ENCODE measurements at regions not wholly inside any gene's neighbourhood (a gene's known extent, or its start where the extent isn't known, plus 50 kb on each side); places are given as distances from the start of the nearest gene placed in this dataset.
"Not testable (repeated sequence)": the region's sequence is repeated elsewhere in the genome, so short reads cannot be mapped to it uniquely, and the experiment has no call there.

DNA sequence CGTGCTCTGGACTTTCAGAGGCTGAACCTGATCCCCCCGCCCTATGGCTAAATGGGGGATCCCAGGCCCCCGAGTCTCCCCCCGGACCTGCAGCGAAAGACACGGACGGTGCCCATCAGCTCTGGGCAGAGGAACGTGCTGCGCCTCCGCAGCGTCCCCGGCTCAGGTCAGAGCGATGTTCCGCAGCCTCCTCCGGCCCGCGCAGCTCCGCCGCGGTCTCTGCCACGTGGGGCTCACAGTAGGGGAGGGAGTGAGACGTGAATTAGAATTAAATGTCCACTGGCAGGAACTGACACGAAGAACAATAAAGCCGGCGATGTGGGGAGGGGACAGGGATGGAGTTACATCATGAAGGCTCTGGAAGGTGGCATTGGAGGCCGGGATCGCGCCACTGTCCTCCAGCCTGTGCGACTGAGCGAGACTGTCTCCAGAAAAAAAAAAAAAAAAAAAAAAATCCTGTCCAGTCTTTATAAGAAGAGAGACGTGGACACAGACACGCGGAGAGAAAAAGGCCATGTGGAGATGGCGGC lies 4053.0 kb upstream of the TPTE start:
- H3K9ac ChIP-seq (ENCODE audit: low read length in 3 of 3); DNase-seq; intact Hi-C loops (cut with DNase I); H3K4me3 ChIP-seq (ENCODE audit: low read length in 3 of 3); FAIRE-seq; H3K36me3 ChIP-seq (ENCODE audit: control insufficient read depth in 2 of 3, insufficient read depth in 3 of 3, low read length in 3 of 3); H3K27me3 ChIP-seq (ENCODE audit: control insufficient read depth, insufficient read depth, low read length); H3K27ac ChIP-seq (ENCODE audit: low read depth in 2 of 2, low read length in 2 of 2); H3K4me1 ChIP-seq (ENCODE audit: control insufficient read depth in 2 of 3, insufficient read depth in 2 of 3, low read depth in 1 of 3, low read length in 3 of 3); H3K9me3 ChIP-seq (ENCODE audit: control insufficient read depth in 2 of 3, insufficient read depth in 1 of 3, low read length in 3 of 3): not testable (repeated sequence)

DNA sequence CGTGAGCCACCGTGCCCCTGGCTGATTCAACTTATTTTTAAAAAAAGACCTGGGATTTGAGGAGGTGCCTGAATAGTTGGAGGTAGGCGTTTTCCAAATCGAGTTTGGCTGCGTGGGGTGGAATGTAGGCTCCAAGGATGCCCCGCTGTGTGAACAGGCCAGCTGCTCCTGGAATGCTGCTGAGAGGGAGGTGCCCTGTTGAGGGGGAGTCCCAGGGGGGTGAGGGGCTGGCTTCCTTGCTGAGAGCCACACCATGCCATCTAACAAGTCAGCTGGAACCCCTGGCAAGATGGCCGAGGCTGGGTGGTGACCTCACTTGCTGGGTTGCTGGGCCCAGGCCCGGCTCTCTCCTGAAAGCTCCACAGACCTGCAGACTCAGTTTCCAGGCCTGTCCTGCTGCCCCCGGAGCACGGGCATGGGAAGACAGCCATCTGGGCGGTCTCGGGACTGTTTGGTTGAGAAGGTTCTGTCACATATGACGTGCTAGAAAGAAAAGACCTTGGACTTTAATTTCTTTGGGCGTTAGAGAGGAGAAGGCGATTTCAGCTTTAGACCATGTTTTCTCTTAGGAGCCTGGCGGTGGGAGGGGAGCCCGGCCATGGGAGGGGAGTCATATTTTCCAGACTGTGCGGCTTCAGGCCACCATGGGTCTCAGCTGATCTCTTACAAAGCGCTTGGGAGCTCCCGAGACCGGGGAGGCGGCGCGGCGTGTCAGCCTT lies 4047.0 kb upstream of the TPTE start:
- intact Hi-C loops (cut with DNase I); H3K27ac ChIP-seq (ENCODE audit: low read depth in 2 of 2, low read length in 2 of 2); H3K27me3 ChIP-seq (ENCODE audit: control insufficient read depth, insufficient read depth, low read length); H3K9me3 ChIP-seq (ENCODE audit: control insufficient read depth in 2 of 3, insufficient read depth in 1 of 3, low read length in 3 of 3); DNase-seq; FAIRE-seq; H3K4me1 ChIP-seq (ENCODE audit: control insufficient read depth in 2 of 3, insufficient read depth in 2 of 3, low read depth in 1 of 3, low read length in 3 of 3); H3K36me3 ChIP-seq (ENCODE audit: control insufficient read depth in 2 of 3, insufficient read depth in 3 of 3, low read length in 3 of 3); H3K9ac ChIP-seq (ENCODE audit: low read length in 3 of 3); H3K4me3 ChIP-seq (ENCODE audit: low read length in 3 of 3): not testable (repeated sequence)

DNA sequence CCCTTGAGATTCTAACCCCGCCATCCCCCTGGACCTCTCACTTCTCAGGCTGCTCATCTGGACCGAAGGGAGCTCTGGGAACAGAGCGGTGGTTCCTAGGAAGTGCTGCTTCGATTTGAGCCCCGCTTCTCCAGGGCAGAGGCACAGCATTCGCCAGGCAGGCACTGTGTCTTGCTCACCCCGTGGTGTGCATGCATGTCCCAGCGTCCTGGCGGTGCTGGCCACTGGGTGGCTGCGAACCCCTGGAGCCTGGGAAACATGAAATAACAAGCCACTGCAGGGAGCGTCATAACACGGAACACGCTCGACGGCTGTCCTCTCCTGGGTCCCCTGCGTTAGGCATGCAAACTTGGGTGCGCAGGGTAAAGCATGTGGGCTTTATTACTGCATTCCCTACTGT lies 4040.3 kb upstream of the TPTE start:
- H3K9me3 ChIP-seq (ENCODE audit: control insufficient read depth in 2 of 3, insufficient read depth in 1 of 3, low read length in 3 of 3); intact Hi-C loops (cut with DNase I); FAIRE-seq; H3K36me3 ChIP-seq (ENCODE audit: control insufficient read depth in 2 of 3, insufficient read depth in 3 of 3, low read length in 3 of 3); H3K27me3 ChIP-seq (ENCODE audit: control insufficient read depth, insufficient read depth, low read length); H3K4me3 ChIP-seq (ENCODE audit: low read length in 3 of 3); DNase-seq; H3K4me1 ChIP-seq (ENCODE audit: control insufficient read depth in 2 of 3, insufficient read depth in 2 of 3, low read depth in 1 of 3, low read length in 3 of 3); H3K9ac ChIP-seq (ENCODE audit: low read length in 3 of 3); H3K27ac ChIP-seq (ENCODE audit: low read depth in 2 of 2, low read length in 2 of 2): not testable (repeated sequence)

DNA sequence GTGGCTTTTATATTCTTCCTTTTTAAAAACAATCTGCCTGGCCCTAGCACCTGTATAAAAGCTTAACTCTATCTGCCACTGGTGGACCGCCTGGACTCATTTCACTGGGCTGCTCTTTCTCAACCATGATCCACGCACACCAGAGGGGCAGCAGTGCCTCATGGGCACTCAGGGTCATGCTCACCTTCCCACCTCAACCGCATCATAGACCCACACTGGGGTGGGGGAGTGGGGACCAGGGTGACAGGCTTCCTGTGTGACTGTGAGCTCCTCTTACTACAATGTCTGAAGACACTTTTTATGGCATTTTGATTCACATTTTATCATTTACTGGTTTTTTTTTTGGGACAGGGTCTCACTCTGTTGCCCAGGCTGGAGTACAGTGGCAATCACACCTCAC lies 4038.8 kb upstream of the TPTE start:
- FAIRE-seq; H3K27ac ChIP-seq (ENCODE audit: low read depth in 2 of 2, low read length in 2 of 2); intact Hi-C loops (cut with DNase I); H3K4me3 ChIP-seq (ENCODE audit: low read length in 3 of 3); DNase-seq; H3K4me1 ChIP-seq (ENCODE audit: control insufficient read depth in 2 of 3, insufficient read depth in 2 of 3, low read depth in 1 of 3, low read length in 3 of 3); H3K9me3 ChIP-seq (ENCODE audit: control insufficient read depth in 2 of 3, insufficient read depth in 1 of 3, low read length in 3 of 3); H3K36me3 ChIP-seq (ENCODE audit: control insufficient read depth in 2 of 3, insufficient read depth in 3 of 3, low read length in 3 of 3); H3K9ac ChIP-seq (ENCODE audit: low read length in 3 of 3); H3K27me3 ChIP-seq (ENCODE audit: control insufficient read depth, insufficient read depth, low read length): not testable (repeated sequence)

DNA sequence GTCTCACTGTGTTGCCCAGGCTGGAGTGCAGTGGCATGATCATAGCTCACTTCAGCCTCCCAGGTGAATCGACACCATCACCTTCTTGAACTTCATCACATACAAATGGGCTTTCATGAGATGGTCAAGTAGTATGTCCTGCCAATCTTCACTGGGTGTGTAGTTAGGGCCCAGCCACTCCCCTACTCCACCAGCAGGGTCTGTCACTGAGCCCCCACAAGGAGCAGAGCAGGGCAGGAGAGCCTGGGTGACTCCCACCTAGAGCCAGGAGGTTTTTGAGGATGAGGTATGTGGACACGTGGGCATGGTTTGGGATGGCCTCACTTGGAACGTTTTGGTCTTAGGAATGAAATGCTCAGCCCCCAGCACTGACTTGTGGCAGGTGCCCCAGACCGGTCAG lies 4037.7 kb upstream of the TPTE start:
- intact Hi-C loops (cut with DNase I); H3K9me3 ChIP-seq (ENCODE audit: control insufficient read depth in 2 of 3, insufficient read depth in 1 of 3, low read length in 3 of 3); H3K27ac ChIP-seq (ENCODE audit: low read depth in 2 of 2, low read length in 2 of 2); FAIRE-seq; H3K4me1 ChIP-seq (ENCODE audit: control insufficient read depth in 2 of 3, insufficient read depth in 2 of 3, low read depth in 1 of 3, low read length in 3 of 3); H3K9ac ChIP-seq (ENCODE audit: low read length in 3 of 3); H3K4me3 ChIP-seq (ENCODE audit: low read length in 3 of 3); DNase-seq; H3K27me3 ChIP-seq (ENCODE audit: control insufficient read depth, insufficient read depth, low read length); H3K36me3 ChIP-seq (ENCODE audit: control insufficient read depth in 2 of 3, insufficient read depth in 3 of 3, low read length in 3 of 3): not testable (repeated sequence)

DNA sequence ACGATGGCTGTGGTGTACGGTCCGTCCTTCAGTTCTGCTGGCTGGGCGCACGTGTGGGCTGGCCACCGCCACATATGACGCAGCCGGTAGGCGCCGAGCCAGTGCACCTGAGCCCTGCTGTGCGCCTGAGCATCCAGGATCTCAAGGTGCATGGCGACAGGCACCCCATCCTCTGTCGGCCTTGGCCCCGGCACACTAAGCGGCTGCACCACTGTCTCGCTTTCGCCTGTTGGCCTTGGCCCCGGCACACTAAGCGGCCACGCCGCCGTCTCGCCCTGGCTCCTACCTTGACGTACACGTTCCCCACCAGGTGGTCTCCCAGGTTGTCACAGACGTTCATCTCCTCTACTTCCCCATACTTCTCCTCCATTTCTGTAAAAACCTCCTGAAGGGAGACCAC lies 4034.6 kb upstream of the TPTE start:
- H3K9ac ChIP-seq (ENCODE audit: low read length in 3 of 3); intact Hi-C loops (cut with DNase I); H3K4me3 ChIP-seq (ENCODE audit: low read length in 3 of 3); H3K4me1 ChIP-seq (ENCODE audit: control insufficient read depth in 2 of 3, insufficient read depth in 2 of 3, low read depth in 1 of 3, low read length in 3 of 3); H3K9me3 ChIP-seq (ENCODE audit: control insufficient read depth in 2 of 3, insufficient read depth in 1 of 3, low read length in 3 of 3); H3K27ac ChIP-seq (ENCODE audit: low read depth in 2 of 2, low read length in 2 of 2); H3K27me3 ChIP-seq (ENCODE audit: control insufficient read depth, insufficient read depth, low read length); FAIRE-seq; H3K36me3 ChIP-seq (ENCODE audit: control insufficient read depth in 2 of 3, insufficient read depth in 3 of 3, low read length in 3 of 3): not testable (repeated sequence)
- peak in 1 of 5 donors; percentile 8 for DNase-seq

DNA sequence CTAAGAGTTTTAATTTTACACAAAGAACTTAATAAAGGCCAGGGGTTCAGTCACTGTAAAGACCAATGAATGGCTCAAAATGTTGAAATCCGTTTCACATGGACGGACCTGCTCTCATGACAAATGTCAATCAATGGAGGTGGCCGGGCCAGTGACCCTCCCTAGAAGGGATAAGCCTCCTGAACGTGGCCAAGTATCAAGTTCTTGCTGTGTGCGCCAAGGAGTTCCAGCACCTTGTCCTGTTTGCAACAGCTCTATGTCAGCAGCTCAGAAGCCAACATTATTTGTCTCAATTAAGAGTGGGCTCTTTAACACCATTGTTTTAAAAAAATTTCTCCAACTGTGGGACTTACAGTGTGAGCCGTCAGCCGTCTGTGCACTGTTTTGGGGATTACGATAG lies 4028.7 kb upstream of the TPTE start:
- H3K9ac ChIP-seq (ENCODE audit: low read length in 3 of 3); H3K4me3 ChIP-seq (ENCODE audit: low read length in 3 of 3); DNase-seq; H3K9me3 ChIP-seq (ENCODE audit: control insufficient read depth in 2 of 3, insufficient read depth in 1 of 3, low read length in 3 of 3); H3K27me3 ChIP-seq (ENCODE audit: control insufficient read depth, insufficient read depth, low read length); H3K4me1 ChIP-seq (ENCODE audit: control insufficient read depth in 2 of 3, insufficient read depth in 2 of 3, low read depth in 1 of 3, low read length in 3 of 3); intact Hi-C loops (cut with DNase I); FAIRE-seq; H3K27ac ChIP-seq (ENCODE audit: low read depth in 2 of 2, low read length in 2 of 2); H3K36me3 ChIP-seq (ENCODE audit: control insufficient read depth in 2 of 3, insufficient read depth in 3 of 3, low read length in 3 of 3): not testable (repeated sequence)

DNA sequence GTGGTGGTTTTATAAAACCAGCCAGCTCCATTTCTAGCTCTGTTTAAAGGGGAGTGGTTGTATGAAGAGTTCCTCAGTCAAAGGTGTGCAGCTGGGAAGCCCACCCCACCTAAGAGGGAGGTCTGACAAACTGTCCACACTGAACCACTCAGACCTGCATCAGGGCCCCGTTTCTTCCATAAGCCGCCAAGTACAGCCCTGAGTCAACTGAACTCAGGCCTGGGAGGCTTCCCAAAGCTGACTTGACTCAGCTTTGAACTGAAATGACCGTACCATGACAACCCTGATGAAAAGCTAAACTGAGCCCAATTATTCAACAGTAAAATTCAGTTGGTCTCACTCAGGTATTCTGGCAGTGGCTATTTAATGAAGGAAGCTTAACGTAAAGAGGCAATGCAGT lies 4027.4 kb upstream of the TPTE start:
- H3K9me3 ChIP-seq (ENCODE audit: control insufficient read depth in 2 of 3, insufficient read depth in 1 of 3, low read length in 3 of 3); H3K36me3 ChIP-seq (ENCODE audit: control insufficient read depth in 2 of 3, insufficient read depth in 3 of 3, low read length in 3 of 3); FAIRE-seq; H3K27me3 ChIP-seq (ENCODE audit: control insufficient read depth, insufficient read depth, low read length); DNase-seq; H3K27ac ChIP-seq (ENCODE audit: low read depth in 2 of 2, low read length in 2 of 2); H3K4me3 ChIP-seq (ENCODE audit: low read length in 3 of 3); H3K9ac ChIP-seq (ENCODE audit: low read length in 3 of 3); H3K4me1 ChIP-seq (ENCODE audit: control insufficient read depth in 2 of 3, insufficient read depth in 2 of 3, low read depth in 1 of 3, low read length in 3 of 3); intact Hi-C loops (cut with DNase I): not testable (repeated sequence)

All from kidney (tissue), 10 donors.